D721Med (cell line): ENCODE measurements at regions not wholly inside any gene's neighbourhood (a gene's known extent, or its start where the extent isn't known, plus 50 kb on each side); places are given as distances from the start of the nearest gene placed in this dataset.
"Not testable (repeated sequence)": the region's sequence is repeated elsewhere in the genome, so short reads cannot be mapped to it uniquely, and the experiment has no call there.

Source experiments
- DNase-seq: peaks from one replicate; pipeline ENCODE4 v3.0.0; 2011; ENCODE audit warnings: low spot score; ENCODE audit not compliant: insufficient read length
- FAIRE-seq: peaks from 2 replicates; lab custom pipeline; 2011; peaks lifted over from hg19 to GRCh38; lab: Jason Lieb, UNC
- TF ChIP-seq, protein P1 (sequence below): IDR thresholded peaks from 2 replicates; pipeline ENCODE4 v1.5.1; 2012; ENCODE audit warnings: mild to moderate bottlenecking, control low read depth; ENCODE audit not compliant: insufficient read depth; ENCODE audit errors: missing control alignments

DNA sequence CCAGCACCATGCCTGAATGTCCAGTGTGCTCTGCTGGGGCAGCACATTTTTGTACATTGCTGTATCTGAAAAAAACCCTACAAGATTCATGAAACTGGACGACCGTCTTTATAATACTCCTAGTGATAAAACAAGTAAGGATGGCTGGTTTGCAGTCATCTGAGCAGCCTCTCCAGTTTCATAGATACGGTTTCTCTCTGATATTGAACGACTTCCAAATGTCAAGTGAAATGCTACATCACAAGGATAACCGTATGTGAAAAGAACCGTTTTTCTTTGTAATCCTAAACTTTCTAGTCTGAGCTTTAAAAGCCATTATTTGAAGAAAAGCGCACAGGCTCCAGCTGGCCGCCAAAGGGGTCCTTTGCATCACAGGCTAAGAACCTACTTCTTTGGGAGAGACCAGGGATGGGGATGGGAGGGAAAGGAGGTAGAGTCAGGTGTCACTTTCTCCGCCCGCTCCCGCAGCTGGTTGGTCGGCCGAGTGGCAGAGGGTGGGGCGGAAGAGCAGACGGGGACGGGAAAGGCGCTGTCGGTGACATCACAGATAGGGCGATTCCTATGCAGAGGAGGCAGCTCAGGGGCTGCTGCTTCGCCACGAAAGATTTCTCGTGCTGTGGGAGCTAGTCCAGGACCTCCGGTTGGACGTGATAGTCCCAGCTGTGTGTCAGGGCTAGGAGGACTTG is 180.4 kb upstream of the NOTCH2NLA start:
- FAIRE-seq, DNase-seq: not testable (repeated sequence)

DNA sequence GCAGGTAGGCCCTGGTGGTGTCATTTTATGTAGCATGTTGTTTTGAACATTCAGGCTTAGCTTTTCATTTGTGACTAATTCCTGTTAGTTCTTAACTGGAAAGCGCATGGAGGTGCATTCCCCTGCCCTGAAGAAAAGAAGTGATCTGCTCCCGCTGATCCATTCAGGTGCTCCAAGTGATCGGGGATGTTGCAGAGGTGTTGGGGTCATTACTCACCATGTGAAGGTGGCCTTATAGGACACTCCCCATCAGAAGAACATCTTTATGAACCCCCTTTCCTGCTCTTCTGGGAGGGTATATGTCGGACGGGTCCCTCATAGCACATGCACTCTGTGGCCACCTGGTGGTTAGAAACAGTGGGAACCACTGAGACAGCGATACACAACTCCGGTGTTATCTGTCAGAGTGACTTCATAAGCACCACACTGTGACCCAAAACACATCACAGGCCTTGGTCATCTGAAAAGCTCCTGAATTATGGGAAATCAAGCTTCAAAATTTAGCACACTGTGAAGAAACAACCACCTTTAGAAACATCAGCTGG is 172.5 kb upstream of the NOTCH2NLA start:
- TF ChIP-seq, protein P1, sequence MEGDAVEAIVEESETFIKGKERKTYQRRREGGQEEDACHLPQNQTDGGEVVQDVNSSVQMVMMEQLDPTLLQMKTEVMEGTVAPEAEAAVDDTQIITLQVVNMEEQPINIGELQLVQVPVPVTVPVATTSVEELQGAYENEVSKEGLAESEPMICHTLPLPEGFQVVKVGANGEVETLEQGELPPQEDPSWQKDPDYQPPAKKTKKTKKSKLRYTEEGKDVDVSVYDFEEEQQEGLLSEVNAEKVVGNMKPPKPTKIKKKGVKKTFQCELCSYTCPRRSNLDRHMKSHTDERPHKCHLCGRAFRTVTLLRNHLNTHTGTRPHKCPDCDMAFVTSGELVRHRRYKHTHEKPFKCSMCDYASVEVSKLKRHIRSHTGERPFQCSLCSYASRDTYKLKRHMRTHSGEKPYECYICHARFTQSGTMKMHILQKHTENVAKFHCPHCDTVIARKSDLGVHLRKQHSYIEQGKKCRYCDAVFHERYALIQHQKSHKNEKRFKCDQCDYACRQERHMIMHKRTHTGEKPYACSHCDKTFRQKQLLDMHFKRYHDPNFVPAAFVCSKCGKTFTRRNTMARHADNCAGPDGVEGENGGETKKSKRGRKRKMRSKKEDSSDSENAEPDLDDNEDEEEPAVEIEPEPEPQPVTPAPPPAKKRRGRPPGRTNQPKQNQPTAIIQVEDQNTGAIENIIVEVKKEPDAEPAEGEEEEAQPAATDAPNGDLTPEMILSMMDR: peak; percentile 33
- not testable (repeated sequence) for DNase-seq, FAIRE-seq

DNA sequence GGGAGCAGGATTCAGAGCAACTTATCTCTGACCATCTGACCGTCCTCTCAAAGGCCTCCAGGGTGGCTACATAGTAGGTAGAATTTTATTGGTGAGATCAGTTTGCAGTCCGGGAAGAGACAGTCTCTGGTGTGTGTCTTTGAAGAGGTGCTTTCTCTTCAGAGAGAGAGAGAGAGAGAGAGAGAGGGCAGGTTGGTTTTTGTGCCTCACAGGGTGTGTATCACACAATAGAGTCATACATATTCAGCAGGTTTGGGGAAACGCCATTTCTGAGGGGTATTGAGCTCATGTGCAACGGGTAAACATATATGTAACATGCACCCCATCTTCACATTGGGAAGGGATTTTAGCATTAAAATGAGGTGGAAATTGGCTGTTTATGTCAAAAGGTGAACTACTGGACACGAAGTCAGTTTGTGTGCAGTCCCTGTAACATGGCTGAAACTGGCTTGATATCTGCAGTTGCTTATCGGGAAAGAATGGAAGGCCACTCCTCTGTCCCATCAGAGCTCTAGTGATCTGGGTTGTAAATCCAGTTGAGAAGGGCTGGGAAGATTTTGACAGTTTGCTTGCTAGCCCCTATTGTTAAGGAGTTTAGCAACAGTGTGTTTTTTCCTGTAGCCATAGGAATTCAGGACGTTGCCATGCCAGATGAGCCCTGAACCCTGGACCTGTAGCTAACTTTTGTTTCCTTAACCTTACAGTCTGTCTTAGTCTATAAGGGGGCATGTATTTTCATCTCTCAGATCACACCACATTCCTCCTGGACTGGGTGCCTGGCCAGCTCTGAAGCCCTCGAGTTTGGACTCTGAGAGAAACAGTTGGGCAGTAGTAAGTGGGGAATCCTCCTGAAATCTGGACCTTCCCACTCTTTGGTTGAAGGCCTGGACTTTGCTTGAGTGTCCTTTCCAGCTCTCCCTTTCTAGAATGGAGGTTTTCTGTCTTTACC is 171.6 kb upstream of the NOTCH2NLA start:
- not testable (repeated sequence) for FAIRE-seq, DNase-seq

DNA sequence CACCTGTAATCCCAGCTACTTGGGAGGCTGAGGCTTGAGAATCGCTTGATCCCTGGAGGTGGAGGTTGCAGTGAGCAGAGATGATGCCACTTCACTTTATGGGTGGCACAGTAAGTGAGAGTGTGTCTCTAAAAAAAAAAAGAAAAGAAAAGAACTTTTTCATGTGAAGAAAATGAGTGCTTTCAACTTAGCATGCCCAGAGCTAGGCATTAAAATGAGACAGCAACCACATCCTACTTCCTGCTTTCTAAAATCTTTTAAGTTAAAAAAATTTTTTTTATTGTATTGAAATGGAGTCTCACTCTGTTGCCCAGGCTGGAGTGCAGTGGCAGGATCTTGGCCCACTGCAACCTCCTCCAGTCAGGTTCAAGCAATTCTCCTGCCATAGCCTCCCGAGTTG is 170.4 kb upstream of the NOTCH2NLA start:
- DNase-seq, FAIRE-seq: not testable (repeated sequence)

DNA sequence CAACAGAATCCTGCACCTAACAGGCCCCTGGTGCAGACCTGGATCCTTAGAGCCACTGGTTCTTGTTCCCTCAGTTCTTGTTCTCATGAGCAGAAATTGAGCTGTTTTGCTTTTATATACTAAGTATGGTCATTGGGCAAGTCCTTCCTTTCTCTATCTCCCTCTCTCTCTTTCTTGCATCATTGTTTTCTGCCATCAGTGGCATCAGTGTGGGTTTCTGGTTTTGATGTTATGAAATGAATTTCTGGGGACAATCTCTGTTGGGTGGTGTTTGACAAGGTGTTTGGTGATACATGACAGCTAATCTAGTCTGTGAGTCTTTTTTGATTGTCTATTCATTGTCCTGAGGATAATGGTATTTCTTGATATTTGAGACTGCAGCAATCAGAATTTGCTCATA is 168.0 kb upstream of the NOTCH2NLA start:
- DNase-seq, FAIRE-seq: not testable (repeated sequence)

DNA sequence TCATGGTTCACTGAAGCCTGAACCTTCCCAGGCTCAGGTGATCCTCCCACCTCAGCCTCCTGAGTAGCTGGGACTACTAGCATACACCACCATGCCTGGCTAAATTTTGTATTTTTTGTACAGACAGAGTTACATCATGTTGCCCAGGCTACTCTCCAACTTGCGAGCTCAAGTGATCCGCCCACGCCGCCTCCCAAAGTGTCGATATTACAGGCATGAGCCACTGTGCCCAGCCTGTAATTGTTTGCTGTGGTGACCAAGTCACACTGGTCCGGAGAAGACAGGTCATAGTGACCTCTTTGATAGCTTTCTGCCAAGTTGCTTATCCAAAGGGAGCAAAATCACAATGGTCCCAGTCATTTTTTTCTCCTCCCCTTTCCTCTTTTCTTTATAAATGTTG is 167.4 kb upstream of the NOTCH2NLA start:
- DNase-seq, FAIRE-seq: not testable (repeated sequence)

DNA sequence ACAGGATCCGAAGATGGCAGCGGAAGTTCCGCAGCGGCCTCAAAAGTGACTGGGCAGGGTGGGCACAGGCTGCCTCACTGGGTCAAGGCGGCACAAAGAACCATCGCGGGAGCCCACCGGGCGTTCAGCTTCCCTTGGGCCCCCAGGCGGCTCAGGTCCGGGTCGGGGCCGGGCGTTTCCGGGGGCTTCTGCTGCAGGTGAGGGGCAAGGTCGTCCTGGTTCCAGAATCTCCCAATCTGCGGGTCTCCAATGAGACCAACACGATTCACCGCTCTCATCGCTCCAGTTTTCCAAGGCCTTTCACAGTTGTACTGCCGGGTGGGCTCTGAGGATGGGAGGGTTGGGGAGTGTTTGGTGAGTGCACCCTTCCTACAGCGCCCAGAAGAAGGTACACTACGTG is 165.0 kb upstream of the NOTCH2NLA start:
- DNase-seq, FAIRE-seq: not testable (repeated sequence)

DNA sequence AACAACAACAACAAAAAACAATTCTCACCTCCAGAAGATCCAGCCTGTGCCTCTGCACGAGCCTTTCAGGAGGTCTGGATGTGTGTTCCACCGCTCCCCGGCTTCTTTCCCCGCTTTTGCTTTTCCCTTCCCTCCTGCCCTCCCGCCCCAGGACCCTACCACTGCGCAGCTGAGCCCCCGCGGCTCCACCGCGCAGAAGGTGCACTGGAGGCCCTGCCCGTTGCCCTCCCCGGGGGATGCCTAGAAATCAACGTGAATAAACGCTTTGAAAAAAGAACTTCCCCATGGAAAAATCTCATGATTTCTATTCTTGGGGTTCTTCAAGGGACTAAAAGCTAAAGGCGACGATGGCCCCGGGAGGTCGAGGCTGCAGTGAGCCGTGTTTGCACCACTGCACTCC is 164.3 kb upstream of the NOTCH2NLA start:
- FAIRE-seq, DNase-seq: not testable (repeated sequence)

DNA sequence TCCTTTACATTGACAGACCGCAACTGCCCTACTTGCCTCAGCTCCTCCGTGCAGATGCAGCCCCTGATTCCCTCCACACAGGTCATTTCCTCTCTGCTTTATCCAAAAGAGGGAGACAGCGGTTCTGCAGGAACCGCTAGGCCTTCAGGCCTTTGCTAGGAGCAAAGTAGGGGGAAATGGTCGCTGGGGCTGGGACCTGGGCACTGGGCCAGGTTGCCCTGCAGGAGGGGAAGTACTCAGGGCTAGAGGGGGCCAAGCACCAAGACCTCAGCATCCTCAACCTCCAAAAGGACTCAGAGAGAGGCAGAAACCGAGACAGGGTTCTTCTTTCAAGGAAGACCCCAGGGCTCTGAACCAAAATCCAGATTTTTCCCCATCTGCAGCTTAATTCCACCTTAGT is 160.4 kb upstream of the NOTCH2NLA start:
- DNase-seq, FAIRE-seq: not testable (repeated sequence)

DNA sequence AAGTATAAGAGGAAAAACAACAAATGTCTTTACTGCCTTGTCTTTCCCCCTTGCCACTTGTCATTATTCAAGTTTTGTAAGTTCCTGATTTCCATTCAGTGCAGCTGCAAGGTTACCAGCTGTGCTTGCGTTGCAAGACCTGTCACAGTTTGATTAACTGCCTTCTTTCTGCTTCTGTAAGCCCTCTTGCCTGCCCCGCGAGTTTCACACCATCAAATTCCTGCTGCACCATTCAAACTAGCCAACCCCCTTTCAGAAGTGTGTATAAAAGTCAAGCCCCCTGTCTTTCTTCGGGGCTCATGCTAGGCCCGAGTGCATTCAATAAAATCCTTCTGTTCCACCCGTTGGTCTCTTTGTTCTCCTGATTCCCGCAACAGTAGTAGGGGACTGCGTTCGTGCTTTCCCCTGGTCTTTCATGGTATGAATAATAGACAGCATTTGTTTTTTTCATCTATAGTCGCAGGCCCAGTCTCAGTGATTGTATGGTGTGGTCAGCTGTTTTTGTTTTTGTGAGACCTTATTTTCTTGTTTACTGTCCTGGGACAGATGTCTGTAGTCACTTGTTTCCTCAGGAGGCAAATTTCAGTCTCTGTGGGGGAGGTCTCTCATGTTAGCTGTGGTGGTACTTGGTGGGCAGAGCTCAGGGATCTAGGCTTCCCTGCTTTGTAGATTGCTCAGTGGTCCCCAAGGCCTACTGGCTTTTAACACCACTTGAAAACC is 159.1 kb upstream of the NOTCH2NLA start:
- not testable (repeated sequence) for DNase-seq, FAIRE-seq

DNA sequence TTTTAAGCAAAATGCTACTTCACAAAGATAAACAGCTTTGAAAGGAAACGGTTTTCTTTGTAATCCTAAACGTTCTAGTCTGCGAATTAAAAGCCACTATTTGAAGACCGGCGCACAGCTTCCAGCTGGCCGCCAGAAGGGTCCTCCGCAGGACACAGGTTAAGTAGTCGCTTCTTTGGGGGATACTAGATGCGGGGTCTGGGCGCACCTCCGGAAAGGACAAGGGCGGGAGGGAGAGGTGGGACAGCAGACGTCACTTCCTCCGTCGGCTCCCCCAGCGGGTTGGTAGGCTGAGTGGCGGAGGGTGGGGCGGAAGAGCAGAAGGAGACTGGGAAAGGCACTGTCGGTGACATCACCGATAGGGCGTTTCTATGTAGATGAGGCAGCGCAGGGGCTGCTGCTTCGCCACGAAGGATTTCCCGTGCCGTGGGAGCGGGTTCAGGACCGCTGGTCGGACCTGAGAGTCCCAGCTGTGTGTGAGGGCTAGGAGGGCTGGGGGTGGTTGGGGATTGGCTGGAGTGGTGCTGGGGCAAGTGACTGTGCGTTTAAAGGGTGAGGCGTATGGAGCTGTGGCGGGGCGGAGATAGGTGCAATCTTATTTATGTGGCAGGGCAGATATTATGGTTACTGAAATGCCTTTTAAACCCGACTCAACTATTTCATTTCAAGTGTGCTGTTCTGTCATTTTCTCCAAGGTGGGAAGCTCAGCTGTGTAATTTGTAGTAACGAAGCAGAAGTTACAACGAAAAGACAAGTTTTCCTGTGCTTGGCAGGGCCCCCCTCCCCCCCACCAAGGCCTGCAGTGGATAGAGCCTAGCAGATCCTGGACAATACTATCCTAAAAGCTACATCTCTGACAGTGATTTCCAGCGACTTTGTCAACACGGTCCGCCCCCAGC is 158.3 kb upstream of the NOTCH2NLA start:
- peak; percentile 19 for DNase-seq

DNA sequence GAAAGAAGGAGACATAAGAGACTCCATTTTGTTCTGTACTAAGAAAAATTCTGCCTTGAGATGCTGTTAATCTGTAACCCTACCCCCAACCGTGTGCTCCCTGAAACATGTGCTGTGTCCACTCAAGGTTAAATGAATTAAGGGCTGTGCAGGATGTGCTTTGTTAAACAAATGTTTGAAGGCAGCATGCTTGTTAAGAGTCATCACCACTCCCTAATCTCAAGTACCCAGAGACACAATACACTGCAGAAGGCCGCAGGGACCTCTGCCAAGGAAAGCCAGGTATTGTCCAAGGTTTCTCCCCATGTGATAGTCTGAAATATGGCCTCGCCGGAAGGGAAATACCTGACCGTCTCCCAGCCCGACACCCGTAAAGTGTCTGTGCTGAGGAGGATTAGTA is 152.4 kb upstream of the NOTCH2NLA start:
- not testable (repeated sequence) for FAIRE-seq, DNase-seq

More for the DNA sequence above, 158.3 kb upstream of the NOTCH2NLA start:
- FAIRE-seq: not testable (repeated sequence)

DNA sequence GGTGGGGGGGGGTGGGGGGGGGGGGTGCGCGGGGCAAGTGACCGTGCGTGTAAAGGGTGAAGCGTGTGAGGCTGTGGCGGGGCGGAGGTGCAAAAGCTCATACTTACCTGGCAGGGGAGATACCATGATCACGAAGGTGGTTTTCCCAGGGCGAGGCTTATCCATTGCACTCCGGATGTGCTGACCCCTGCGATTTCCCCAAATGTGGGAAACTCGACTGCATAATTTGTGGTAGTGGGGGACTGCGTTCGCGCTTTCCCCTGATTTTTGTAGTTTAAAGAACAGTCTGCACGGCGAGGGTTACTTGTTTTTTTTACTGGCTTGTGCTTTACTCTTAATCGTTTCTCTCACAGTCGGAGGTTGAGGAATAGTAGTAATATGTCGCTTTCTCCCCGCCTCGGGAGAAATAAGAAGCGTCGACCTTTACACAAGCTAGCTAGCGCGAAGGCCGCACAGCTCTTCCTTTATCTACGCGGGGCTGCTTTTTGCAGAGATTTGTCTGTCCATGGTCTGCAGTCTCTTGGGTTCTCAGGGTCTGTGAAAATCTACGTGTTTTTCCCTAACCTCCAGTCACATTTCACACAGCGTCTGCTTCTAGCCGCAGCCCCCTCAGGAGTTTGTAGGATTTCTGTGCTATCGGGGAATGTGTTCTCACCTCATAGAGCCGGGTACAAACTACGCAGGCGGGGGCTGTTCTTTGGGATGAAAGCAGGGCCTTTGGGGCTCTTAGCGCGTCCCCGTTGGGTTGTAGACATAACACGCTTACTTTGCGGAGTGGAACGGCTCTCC is 148.1 kb upstream of the NOTCH2NLA start:
- FAIRE-seq: not testable (repeated sequence)
- peak; percentile 19 for DNase-seq

DNA sequence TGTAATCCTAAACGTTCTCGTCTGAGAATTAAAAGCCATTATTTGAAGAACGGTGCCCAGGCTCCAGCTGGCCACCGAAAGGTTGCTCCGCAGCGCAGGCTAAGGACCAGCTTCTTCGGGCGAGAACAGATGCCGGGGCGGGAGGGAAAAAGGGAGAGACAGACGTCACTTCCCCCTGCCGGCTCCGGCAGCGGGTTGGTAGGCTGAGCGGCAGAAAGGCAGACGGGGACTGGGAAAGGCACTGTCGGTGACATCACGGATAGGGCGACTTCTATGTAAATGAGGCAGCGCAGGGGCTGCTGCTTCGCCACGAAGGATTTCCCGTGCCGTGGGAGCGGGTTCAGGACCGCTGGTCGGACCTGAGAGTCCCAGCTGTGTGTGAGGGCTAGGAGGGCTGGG is 147.5 kb upstream of the NOTCH2NLA start:
- not testable (repeated sequence) for FAIRE-seq, DNase-seq

DNA sequence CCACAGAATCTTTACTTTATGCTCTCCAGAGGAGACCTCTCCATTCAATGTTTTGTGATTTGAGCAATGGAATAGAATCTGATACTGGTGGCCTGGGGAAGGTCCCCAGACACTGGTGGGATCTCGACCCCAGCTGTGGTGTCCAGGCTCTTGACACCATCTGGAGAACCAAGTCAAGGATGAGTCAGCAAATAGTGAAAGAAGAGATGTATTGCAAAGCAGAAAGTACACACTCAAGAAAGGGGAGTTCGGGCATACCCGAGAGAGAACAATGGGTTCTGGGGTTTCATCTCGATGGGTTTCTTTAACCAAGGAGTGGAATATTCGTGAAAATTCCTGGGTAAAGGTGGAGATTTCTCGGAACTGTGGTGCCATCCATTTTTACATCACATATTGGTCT is 146.3 kb upstream of the NOTCH2NLA start:
- not testable (repeated sequence) for FAIRE-seq, DNase-seq

DNA sequence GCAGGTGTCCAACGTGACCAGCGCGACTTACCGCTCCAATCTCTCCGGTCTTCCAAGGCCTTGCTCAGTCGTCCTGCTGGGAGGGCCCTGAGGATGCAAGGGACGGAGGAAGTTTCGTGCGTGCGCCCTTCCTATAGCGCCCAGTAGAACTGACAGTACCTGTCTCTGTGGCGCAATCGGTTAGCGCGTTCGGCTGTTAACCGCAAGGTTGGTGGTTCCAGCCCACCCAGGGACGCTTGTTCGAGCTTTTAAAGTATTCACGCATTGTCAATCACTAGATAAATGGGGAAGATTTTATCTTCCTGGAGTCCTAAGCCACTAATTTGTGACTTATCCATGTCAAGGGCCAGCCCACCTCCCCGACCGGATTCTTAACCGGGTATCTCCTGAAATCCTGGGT is 141.1 kb upstream of the NOTCH2NLA start:
- DNase-seq, FAIRE-seq: not testable (repeated sequence)
